CD14-positive monocyte (primary cell): ENCODE measurements at regions not wholly inside any gene's neighbourhood (a gene's known extent, or its start where the extent isn't known, plus 50 kb on each side); places are given as distances from the start of the nearest gene placed in this dataset.

ENCODE experiments used
- DNase-seq, 3 donors: peaks; one replicate each; pipeline ENCODE4 v3.0.0-alpha.2; 2011 to 2022
- H2AFZ ChIP-seq: 2 replicates; pipeline ENCODE4 v1.6.0; 2012; ENCODE audit warnings: mild to moderate bottlenecking, low read depth, low read length, inconsistent platforms; ENCODE audit not compliant: insufficient read depth, poor library complexity, severe bottlenecking
- H3K27ac ChIP-seq, 2 donors: 1 replicate in 1 of 2; 2 replicates in 1 of 2; pipeline ENCODE4 v1.5.1; 2012 to 2013; ENCODE audit warnings: low read length in 2 of 2, control low read depth in 1 of 2, inconsistent platforms in 1 of 2, low read depth in 1 of 2, mild to moderate bottlenecking in 1 of 2
- H3K27me3 ChIP-seq, 2 donors: one replicate each; pipeline versions ENCODE4 v1.6.0 to v1.6.1; 2011 to 2013; ENCODE audit warnings: low read length in 2 of 2; ENCODE audit not compliant: control insufficient read depth in 2 of 2, insufficient read depth in 2 of 2
- H3K36me3 ChIP-seq, 2 donors: replicated peaks in 1 of 2; 1 replicate in 1 of 2; 2 replicates in 1 of 2; pipeline versions ENCODE4 v1.5.1 to v1.6.1; 2012 to 2013; ENCODE audit warnings: low read length in 2 of 2, control low read depth in 1 of 2, inconsistent platforms in 1 of 2, mild to moderate bottlenecking in 1 of 2; ENCODE audit not compliant: insufficient read depth in 2 of 2, control insufficient read depth in 1 of 2
- H3K4me1 ChIP-seq, 2 donors: 1 replicate in 1 of 2; 2 replicates in 1 of 2; pipeline versions ENCODE4 v1.5.1 to v1.6.1; 2012 to 2013; ENCODE audit warnings: low read length in 2 of 2, control low read depth in 1 of 2, inconsistent platforms in 1 of 2, mild to moderate bottlenecking in 1 of 2, moderate library complexity in 1 of 2; ENCODE audit not compliant: insufficient read depth in 2 of 2, control insufficient read depth in 1 of 2
- H3K4me2 ChIP-seq: replicated peaks from 2 replicates; pipeline ENCODE3; 2012; ENCODE audit warnings: low read length, moderate library complexity, mild to moderate bottlenecking; ENCODE audit not compliant: poor library complexity, severe bottlenecking; ENCODE audit errors: extremely low read depth
- H3K4me3 ChIP-seq, 3 experiments: fragments of 200-600 bp in 1 of 3; sonication (generic) in 1 of 3; replicated peaks in 1 of 3; 1 replicate in 2 of 3; 2 replicates in 1 of 3; pipeline ENCODE4 v1.5.1; 2011 to 2013; ENCODE audit warnings: low read length in 3 of 3, mild to moderate bottlenecking in 3 of 3, control low read depth in 2 of 3, low read depth in 2 of 3, inconsistent platforms in 1 of 3, moderate library complexity in 1 of 3
- H3K79me2 ChIP-seq: 2 replicates; pipeline ENCODE4 v1.6.0; 2012; ENCODE audit warnings: mild to moderate bottlenecking, control low read depth, inconsistent platforms, low read length, moderate library complexity; ENCODE audit not compliant: insufficient read depth
- H3K9ac ChIP-seq: 2 replicates; pipeline ENCODE4 v1.6.0; 2017; ENCODE audit warnings: low read length, mild to moderate bottlenecking; ENCODE audit not compliant: insufficient read depth, poor library complexity, severe bottlenecking
- H3K9me3 ChIP-seq, 2 donors: replicated peaks in 1 of 2; 1 replicate in 1 of 2; 2 replicates in 1 of 2; pipeline versions ENCODE4 v1.5.1 to v1.6.1; 2012 to 2013; ENCODE audit warnings: low read length in 2 of 2, control low read depth in 1 of 2; ENCODE audit not compliant: control insufficient read depth in 1 of 2, insufficient read depth in 1 of 2
- H4K20me1 ChIP-seq: 2 replicates; pipeline ENCODE4 v1.6.0; 2012; ENCODE audit warnings: mild to moderate bottlenecking, low read length, control low read depth, moderate library complexity; ENCODE audit not compliant: insufficient read depth
- H3K27ac Mint-ChIP-seq, 7 donors: one replicate each; pipeline ENCODE4 v1.8.0; 2020; ENCODE audit warnings: mild to moderate bottlenecking in 7 of 7, mixed read lengths in 7 of 7, moderate library complexity in 6 of 7, inconsistent platforms in 2 of 7
- H3K27me3 Mint-ChIP-seq, 3 donors: one replicate each; pipeline ENCODE4 v1.8.0; 2021 to 2022; ENCODE audit warnings: low read depth in 3 of 3, mild to moderate bottlenecking in 3 of 3, mixed read lengths in 3 of 3, moderate library complexity in 3 of 3, inconsistent platforms in 1 of 3
- H3K36me3 Mint-ChIP-seq, 2 donors: one replicate each; pipeline ENCODE4 v1.8.0; 2020; ENCODE audit warnings: mixed read lengths in 2 of 2, inconsistent platforms in 1 of 2, mild to moderate bottlenecking in 1 of 2
- H3K4me1 Mint-ChIP-seq: one replicate; pipeline ENCODE4 v1.8.0; 2020; ENCODE audit warnings: mild to moderate bottlenecking, mixed read lengths
- H3K4me3 Mint-ChIP-seq, 2 donors: one replicate each; pipeline ENCODE4 v1.8.0; 2020; ENCODE audit warnings: mild to moderate bottlenecking in 2 of 2, mixed read lengths in 2 of 2, moderate library complexity in 1 of 2
- H3K9me3 Mint-ChIP-seq, 7 donors: one replicate each; pipeline ENCODE4 v1.8.0; 2020 to 2022; ENCODE audit warnings: mixed read lengths in 7 of 7, mild to moderate bottlenecking in 6 of 7, moderate library complexity in 6 of 7, inconsistent platforms in 2 of 7
- WGBS: methylation state at CpG from one replicate; pipeline ENCODE4 v1.1.5; 2013; ENCODE audit warnings: missing lambda C conversion rate; ENCODE audit not compliant: insufficient coverage; 5-methylcytosine and 5-hydroxymethylcytosine counted together
- intact Hi-C, 2 donors: fragments of 100-400 bp; cut with micrococcal nuclease; formaldehyde crosslinking; loops; one replicate each; pipeline versions ENCODE4 v1.15.0 to v1.15.1; 2023
- TF ChIP-seq, protein P1 (sequence below): fragments of 200-600 bp; IDR thresholded peaks from one replicate; pipeline ENCODE4 v1.8.0; 2022; ENCODE audit warnings: antibody characterized with exemption, mild to moderate bottlenecking

DNA sequence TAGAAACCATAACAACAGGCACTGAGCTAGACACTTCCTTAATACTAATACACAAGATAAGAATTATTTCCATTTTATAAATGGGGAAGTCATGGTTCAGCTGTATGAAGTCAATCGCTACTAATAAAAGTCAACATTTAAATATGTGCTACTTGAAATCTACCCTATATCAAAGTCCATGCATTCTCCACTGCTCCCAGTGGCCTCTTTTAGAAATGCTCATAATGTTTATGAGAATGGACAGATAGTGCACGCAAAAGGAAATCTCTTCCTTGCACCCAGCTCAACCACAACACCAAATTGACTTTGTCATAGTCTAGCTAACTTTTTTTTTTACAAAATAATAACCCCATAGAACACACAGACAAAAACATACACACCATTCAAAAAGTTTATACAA is 281.7 kb upstream of the CXADR start:
- TF ChIP-seq, protein P1, sequence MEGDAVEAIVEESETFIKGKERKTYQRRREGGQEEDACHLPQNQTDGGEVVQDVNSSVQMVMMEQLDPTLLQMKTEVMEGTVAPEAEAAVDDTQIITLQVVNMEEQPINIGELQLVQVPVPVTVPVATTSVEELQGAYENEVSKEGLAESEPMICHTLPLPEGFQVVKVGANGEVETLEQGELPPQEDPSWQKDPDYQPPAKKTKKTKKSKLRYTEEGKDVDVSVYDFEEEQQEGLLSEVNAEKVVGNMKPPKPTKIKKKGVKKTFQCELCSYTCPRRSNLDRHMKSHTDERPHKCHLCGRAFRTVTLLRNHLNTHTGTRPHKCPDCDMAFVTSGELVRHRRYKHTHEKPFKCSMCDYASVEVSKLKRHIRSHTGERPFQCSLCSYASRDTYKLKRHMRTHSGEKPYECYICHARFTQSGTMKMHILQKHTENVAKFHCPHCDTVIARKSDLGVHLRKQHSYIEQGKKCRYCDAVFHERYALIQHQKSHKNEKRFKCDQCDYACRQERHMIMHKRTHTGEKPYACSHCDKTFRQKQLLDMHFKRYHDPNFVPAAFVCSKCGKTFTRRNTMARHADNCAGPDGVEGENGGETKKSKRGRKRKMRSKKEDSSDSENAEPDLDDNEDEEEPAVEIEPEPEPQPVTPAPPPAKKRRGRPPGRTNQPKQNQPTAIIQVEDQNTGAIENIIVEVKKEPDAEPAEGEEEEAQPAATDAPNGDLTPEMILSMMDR: no peak
- no peak overlapping the region for H3K27ac Mint-ChIP-seq
- H3K4me1 Mint-ChIP-seq: no peaks in the 10 kb centered on the region
- no peaks in the 10 kb centered on the region for H3K27me3 Mint-ChIP-seq
- H3K4me3 Mint-ChIP-seq: no peak overlapping the region
- H3K9me3 Mint-ChIP-seq: peaks cover 2 to 23% (median 13%) of the 10 kb centered on the region in 7 donors
- Histone ChIP-seq H3K4me1 (no peaks in the 10 kb centered on the region), H3K36me3 (no peaks in the 10 kb centered on the region), H3K4me3 (no peak overlapping the region), H3K9ac (no peak overlapping the region), H3K79me2 (no peaks in the 10 kb centered on the region), H3K4me2 (no peak overlapping the region), H2AFZ (no peak overlapping the region), H3K9me3 (peaks cover 6 to 27% of the 10 kb centered on the region in 2 donors), H3K27me3 (no peaks in the 10 kb centered on the region), H4K20me1 (no peaks in the 10 kb centered on the region), H3K27ac (no peak overlapping the region)
- H3K36me3 Mint-ChIP-seq: no peaks in the 10 kb centered on the region
- WGBS: no CpG with 5 or more reads among the region's 2 CpGs
- DNase-seq: no peak
- intact Hi-C loops: no loop called here

DNA sequence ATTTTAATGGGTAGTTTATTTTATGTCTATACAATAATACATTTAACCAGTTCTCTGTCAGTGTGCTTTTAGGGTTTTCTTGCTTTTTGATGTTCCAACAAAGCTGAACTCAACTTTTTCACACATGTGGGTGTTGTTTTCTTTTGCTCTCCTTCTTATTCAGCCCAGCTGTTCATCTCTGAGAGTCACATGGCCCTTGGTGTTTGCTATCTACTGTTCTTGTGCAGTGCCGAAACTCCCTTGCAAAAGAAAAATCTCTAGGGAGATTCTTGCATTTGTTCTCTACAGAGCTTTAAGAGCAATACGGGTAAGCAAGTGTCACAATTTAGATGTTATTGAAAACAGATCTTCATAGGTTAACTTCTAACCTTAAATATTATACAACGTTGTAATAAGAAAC is 281.1 kb upstream of the CXADR start:
- Mint-ChIP-seq H3K36me3 (no peaks in the 10 kb centered on the region), H3K4me1 (no peaks in the 10 kb centered on the region), H3K9me3 (peaks cover 2 to 23% (median 13%) of the 10 kb centered on the region in 7 donors), H3K27ac (no peak overlapping the region), H3K27me3 (no peaks in the 10 kb centered on the region), H3K4me3 (no peak overlapping the region)
- intact Hi-C loops: no loop called here
- H3K9me3 ChIP-seq: peaks cover 11 to 32% of the 10 kb centered on the region in 2 donors
- H2AFZ ChIP-seq: no peak overlapping the region
- no CpG with 5 or more reads among the region's 3 CpGs for WGBS
- H3K4me3 ChIP-seq: no peak overlapping the region
- H3K4me1 ChIP-seq: no peaks in the 10 kb centered on the region
- no peak for DNase-seq
- H3K79me2 ChIP-seq: no peaks in the 10 kb centered on the region
- TF ChIP-seq, protein P1: no peak
- no peak overlapping the region for H3K9ac ChIP-seq
- no peak overlapping the region for H3K27ac ChIP-seq
- H3K27me3 ChIP-seq: no peaks in the 10 kb centered on the region
- H3K36me3 ChIP-seq: no peaks in the 10 kb centered on the region
- H4K20me1 ChIP-seq: no peaks in the 10 kb centered on the region
- H3K4me2 ChIP-seq: no peak overlapping the region
